Kidney glomerular epithelial cell (primary cell): ENCODE measurements at regions not wholly inside any gene's neighbourhood (a gene's known extent, or its start where the extent isn't known, plus 50 kb on each side); places are given as distances from the start of the nearest gene placed in this dataset.
"Not testable (repeated sequence)": the region's sequence is repeated elsewhere in the genome, so short reads cannot be mapped to it uniquely, and the experiment has no call there.

Experiments
- DNase-seq: peaks from one replicate; lab custom pipeline; 2025; lab: John Stamatoyannopoulos, UW

DNA sequence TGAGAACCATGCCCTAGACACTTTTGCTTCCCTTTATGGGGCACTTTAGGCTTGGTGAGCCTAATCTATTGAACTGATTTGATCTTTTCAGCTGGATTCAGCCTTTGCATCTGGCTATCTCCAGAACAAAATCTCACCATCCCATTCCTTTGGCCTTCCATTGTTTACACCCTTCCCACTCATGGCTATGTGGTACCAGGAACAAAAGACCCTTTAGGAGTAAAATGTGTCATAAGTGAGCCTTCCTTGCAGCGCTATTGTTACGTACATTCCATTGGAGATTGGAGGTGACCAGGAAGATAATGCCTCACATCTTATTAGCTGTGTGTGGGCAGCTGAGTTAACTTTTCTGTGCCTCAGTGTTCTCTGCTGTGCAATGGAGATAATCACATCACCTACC, 188.4 kb downstream of the SATB1 start:
- DNase-seq, result no peak

DNA sequence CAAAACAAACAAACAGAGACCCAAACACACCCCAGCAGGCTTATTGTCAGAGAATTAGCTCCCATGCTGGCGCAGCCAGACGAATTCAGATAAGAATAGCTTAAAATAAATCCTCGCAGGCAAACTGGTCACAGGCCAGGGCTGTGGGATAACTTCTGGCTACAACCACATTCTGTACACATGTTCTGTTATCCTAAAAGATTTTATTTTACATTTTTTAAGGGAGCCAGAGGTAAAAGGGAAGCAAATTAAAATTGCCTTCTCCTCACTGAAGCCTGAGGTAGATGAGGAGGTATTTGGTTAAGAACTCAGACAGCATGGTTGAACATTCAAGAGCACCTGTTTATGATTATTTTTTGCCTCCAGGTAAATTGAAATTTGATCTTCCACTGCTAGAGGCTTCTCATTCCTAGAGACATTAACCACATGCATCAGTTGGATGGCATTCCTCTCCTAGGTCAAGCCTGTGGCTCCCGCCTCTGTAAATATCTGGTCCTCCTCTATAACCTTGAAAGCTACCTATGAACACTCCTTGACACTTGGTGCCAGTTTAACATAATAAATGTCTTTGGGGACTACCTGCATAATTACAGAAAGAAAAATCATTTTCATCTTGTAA, 190.3 kb downstream of the SATB1 start:
- no peak for DNase-seq

DNA sequence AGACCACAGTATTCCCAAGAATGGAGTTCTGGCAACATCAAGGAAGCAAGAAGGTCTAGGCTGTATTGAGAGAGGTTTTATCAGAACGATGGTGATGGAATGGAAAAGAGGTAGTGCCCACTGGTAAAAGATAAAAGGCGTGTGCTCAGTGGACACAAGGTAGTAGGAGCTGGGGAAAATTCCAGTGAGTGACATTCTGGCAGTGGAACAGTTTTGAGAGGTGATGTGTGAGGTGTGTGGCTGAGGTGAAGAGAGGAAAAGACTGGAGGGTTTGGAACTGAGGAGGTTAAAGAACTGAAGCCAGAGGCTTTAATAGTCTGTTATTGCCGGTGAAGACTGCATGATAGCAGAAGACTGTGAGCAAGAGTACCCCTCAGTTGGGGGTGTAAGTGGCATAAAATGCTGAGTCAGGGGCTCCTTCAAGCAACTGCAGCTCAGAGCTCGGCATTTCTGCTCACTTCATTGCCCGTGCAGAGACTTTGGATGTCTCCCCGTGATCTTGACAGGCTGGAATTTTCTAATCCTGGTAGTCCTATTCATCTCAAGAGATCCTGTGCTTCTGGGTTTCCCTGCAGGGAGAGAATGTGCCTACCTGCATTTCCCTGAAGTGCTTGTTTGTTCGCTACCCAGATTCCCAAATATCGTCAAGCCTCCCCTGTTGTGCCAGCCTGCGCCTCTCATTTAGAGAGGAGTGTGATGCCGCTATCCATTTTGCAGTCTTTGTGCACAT, 191.0 kb downstream of the SATB1 start:
- no peak for DNase-seq

DNA sequence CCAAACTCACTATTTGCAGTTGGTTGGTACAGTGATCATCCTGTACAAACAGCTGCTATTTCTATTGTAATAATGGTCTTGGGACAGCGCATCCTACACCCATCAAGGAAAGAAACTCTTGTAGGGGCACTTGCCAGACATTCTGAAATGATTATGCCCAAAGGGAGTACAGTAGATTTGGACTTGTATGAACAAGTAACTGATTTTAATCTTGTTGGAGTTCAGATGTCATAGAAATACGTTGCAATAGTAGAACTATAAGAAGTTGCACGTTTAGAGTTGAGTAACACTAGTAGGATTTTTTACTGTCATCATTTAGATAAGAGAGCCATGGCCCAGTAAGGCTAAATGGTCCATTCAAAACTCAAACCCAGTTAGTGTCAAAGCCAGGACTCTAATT, 192.8 kb downstream of the SATB1 start:
- DNase-seq, result no peak

DNA sequence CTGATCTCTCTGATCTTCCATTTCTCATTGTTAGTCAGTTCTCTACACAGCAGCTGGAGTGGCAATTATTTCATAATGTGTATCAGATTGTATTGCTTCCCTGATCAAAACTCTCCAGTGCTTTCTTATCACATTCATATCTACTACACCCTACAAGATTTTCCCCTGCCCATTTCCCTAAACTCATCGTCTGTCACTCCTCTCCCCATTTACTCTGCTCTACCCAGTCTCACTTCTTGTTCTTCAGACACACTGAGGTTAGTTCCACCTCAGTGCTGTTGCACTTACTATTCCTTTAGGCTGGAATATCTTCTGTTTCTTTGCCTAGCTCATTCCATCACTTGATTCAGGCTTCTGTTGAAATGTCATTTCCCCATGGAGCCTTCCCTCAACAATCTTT, 197.1 kb downstream of the SATB1 start:
- no peak for DNase-seq

DNA sequence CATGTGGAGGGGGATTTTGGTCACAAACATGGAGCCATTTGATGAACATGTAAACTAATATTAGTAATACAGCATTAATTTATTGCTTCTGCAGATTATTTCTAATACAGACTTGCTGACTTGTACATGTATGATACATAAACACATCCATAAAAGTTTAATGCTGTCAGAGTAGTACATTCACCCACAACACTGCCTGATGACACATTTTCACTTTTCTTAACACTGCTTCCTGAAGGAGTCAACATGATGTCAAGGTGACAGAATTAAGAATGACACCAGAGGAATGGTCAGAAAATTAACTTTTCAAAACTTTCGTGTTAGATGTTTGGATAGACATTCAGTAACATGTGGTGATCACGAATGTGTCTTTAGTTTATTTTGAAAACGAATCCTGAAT, 199.4 kb downstream of the SATB1 start:
- no peak for DNase-seq

DNA sequence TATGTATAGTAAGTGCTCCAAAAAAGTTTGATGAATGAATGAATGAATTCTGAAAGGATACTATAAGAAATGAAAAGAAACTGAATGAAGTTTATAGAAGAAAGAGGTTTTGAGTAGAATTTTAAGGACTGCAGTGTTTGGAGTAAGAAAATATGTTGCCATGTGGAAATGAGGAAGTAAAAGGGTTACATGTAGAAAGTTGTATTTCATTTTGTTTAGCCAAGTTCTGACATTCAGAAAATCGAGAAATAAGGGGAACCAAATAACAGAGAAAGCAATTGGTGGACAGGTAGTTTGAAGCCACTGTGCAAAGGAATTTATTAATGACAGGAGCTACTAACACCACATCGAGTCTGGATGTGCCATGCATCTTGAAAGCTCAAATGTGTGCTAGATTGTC, 200.7 kb downstream of the SATB1 start:
- no peak for DNase-seq

DNA sequence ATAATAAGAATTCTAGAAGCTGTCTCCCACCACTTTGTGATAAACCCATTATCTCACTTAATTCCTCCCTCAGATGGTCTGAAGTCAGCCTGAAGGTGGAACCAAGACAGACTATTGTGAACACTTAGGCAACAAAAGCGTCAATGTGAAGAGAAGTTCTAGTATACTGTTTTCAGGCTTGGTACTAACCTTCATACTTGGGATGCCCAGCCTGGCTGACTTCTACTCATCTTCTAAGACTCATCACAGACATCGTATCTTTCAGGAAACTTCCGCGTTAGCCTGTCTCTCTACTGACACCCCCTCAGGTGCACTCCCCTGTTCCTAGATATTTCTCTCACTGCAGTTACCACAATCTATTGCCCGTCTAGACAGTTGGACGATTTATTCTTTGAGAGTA, 201.2 kb downstream of the SATB1 start:
- DNase-seq, result no peak

DNA sequence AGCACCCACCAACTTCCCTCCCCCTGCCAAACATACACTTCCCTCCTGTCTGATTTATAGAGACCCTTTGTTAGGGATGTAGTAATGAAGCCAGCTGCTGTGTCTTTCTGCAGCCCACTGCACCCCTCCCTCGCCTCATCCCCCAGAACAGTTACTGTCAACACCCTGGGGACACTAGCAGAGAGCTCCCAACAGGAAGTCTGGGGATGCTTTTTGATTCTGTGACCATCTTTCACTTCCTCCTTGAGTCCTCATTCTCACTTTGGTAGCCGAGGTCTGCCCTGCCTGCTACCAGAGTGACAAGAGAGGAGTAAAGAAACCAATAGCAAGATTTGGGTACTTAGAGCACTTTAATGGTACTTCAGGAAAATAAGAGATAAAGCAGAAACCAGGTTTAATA, 201.6 kb downstream of the SATB1 start:
- no peak for DNase-seq

DNA sequence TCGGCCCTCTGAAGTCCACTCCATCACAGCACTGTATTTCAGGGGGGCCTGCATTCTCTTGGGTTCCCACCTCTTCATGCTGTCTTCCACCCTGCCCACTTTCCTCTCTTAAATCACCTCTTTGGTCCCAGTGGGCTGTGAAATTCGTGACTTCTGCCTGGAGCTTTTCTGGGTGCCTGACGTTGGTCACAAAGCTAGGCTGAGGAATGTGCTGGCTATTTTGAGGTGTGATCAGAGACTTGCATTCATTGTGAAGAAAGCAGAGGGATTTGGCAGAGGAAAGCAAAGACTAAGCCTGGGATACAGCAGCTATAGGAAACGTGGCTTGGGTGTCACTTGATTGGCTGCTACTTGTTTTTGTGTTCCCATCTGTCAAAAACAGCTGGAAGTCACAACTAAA, 202.5 kb downstream of the SATB1 start:
- no peak for DNase-seq

DNA sequence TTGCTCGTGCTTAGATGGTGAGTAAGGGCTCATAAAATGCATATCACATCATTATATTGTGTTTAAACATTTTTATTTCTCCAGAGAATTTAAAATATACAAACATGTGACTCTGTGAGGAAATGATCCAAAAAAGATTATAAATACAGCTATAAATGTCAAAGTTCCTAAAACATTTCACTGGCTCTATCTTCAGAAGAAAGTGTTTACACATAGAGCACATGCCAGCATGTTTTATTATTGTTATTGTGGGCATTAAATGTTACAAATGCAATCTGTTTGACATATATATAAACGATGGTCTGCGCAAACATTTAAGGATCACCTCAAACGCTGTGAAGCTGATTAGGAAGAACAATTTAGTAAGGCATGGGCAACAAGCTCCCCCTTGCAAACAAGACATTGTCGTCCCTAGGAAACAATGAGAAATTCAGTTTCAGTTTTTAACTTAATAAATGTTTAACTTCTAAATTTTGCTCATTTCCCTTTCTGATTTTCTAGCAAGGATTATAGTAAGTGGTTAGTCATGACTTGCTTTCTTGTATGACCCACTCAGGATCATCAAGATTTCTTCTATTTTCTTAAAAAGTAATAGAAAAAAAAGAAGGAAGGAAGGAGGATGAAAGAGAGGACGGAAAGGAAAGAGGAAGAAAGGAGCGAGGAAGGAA, 207.5 kb downstream of the SATB1 start:
- DNase-seq, result no peak

DNA sequence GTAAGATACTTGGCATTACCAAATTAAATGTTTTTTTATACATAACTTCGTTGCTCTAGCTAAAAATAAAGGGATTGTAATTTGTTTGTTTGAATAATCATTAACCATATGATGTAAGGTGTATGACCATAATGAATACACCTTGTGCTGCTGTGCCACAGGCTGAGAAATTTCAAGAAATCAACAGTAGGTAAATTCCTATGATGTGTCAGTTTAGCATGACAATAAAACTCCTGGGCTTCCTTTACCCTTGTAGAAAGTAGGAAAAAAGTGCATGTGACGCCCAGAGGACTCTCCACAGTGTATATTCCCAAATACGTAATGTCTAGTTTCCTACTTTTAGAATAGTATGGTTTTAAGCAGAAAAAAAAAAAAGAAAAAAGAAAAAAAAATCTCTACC, 208.1 kb downstream of the SATB1 start:
- no peak for DNase-seq

DNA sequence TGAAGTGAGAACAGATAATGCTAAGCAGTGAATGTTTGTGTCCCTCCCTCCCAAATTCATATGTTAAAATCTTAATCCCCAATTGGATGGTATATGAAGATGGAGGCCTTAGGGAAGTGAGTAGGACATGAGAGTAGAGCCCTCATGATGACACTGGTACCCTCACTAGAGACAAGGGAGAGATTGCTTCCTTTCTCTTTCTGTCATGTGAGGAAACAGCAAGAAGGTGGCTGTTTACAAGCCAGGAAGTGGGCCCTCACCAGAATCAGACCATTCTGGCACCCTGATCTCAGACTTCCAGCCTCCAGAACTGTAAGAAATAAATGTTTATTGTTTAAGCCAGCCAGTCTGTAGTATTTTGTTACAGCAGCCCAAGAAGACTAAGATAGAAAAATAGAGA, 209.5 kb downstream of the SATB1 start:
- DNase-seq, result no peak

DNA sequence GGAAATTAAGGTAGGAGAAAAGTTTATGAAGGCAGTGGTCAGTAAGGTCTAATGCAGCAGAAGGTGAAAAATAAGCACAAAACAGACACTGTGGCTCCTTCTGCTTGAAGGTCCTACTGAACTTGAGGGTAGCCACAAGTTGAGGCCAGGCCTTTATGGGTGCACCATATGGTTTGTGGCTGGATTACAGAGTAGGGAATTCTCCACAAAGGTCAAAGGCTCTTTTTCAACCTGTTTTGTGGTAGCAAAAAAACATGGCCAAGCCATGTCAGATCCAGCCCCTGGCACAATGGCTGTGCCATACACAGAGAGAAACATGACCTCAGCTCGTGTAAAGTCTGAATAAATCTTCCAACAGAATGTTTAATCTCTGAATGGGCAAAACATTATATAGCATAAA, 214.0 kb downstream of the SATB1 start:
- no peak for DNase-seq

DNA sequence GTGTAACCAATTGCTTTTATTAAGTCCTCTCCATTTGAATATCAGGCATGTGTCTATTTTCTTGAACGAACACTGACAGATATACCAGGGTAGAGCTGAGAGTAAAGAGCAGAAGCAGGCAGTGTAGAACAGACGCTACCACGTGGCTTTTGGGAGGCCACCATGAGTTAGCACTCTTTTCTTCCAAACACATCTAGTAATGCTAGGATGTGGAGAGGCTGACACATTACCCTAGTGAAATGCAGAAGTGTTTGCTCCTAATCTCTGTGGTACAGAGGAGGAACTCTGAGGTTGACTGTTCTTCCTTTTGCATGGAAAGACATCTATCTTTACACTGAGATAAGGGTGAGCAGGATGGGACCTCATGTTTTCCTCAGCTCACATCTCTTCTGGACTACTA, 216.3 kb downstream of the SATB1 start:
- DNase-seq, result no peak

DNA sequence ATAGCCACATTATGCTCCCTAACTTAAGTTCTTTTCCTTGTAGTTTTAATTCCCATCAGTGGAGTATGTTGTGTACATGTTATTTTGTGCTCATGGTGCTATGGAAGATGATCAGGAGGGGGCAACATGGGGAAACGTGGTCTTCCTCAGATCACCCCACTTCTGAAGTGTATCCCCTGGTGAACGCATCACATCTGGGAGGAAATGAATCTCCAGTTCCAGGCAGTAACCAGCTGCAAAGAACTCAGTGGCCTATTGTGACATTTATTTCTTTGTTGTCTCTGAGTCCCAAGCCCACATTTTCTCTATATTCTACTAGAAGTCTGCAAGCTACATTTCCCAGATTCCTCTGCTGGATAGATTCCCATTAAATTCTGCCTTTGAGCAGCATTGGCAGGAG, 217.0 kb downstream of the SATB1 start:
- no peak for DNase-seq

DNA sequence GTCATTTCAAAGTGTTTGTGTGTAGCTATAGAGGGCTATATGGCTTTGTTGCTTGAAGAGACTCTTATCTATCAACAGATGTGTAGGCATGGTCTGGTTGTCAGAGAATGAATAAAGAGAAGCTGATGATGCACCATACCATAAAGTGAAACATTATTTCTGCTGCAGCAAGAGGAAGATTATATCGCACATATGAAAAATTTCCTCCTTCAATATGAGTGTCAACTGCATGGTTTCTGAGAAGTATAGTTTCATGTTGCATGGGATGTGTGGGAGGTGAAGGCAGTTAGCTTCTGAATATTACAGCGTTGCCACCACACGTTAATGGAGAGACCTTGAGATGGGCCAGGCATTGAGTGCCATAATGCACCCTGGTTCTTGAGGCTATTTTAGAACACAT, 217.9 kb downstream of the SATB1 start:
- no peak for DNase-seq

DNA sequence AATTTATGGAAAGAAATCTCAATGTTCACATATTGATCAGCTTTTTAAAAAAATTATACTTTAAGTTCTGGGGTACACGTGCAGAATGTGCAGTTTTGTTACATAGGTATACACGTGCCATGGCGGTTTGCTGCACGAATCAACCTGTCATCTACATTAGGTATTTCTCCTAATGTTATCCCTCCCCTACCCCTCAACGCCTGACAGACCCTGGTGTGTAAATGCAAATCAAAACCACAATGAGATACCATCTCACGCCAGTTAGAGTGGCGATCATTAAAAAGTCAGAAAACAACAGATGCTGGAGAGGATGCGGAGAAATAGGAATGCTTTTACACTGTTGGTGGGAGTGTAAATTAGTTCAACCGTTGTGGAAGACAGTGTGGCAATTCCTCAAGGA, 219.4 kb downstream of the SATB1 start:
- not testable (repeated sequence) for DNase-seq

DNA sequence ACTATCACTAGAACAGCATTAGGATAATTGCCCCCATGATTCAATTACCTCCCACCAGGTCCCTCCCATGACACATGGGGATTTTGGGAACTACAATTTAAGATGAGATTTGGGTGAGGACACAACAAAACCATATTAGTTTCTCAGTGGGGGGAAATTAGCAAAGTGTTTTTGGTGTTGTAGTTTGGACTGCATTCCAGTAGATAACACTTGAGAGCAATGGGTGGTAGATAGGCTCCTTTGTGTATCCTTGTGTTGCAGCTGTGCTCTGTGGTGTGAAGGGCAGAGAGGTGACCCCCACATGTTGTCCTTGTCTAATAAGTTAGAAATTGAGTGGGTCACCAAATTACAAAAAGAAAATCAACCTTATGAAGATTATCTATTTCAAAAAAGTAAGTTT, 223.8 kb downstream of the SATB1 start:
- DNase-seq, result no peak

DNA sequence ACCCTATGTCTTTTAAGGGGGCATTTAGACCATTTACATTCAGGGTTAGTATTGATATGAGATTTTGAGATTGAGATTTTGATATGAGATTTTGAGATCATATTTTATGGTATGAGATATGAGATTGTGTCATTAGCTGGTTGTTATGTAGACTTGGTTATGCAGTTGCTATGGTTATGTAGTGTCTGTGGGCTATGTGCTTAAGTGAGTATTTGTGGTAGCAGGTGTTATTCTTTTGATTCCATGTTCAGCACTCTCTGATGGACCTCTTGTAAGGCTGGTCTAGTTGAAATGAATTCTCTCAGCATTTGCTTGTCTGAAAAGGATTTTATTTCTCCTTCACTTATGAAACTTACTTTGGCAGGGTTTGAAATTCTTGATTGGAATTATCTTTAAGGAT, 225.4 kb downstream of the SATB1 start:
- no peak for DNase-seq

DNA sequence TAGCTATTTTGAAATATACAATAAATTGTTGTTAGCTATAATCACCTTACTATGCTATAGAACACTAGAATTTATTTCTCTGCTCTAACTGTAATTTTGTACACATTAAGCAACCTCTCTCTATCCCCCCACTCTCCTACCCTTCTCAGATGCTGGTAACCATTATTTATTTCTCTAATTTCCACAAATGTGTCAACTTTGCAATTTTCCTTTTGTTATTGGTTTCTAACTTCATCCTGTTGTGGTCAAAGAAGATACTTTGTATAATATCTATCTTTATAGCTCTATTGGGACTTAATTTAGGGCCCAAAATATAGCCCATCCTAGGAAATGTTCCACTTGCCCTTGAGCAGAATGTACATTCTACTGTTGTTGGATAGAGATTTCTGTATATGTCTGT, 229.3 kb downstream of the SATB1 start:
- DNase-seq, result no peak

DNA sequence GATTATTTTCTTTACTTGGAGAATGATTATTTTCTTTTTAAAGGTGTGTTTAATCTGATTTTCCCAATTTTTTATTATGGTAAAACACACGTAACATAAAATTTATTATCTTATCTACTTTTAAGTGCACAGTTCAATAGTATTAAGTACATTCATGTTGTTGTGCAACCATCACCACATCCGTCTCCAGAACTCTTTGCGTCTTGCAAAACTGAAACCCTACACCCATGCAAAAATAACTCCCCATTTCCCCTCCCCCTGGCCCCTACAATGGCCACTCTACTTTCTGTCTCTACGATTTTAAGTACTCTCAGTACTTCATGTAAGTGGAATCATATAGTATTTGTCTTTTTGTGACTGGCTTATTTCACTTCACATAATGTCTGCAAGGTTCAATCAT, 230.7 kb downstream of the SATB1 start:
- no peak for DNase-seq

DNA sequence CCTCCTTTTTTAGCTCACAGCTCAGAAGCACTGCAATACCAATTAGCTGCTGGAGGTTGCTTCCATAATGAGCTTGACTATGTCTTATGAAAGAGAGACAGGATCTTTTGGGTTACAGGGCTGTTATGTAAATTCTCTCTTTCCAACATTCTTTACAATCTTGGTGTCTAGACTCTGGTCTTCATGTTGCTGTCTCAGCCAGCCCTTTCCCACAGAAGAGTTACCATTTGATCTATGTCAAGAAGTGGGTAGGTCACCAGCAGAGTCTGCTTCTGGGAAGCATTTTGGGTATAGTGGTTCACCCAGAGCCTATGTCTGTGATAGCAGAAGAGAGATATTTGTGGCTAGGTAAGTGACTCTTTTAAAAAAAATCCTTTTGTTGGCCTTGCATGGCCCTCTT, 234.5 kb downstream of the SATB1 start:
- DNase-seq, result no peak
